Activated CD8-positive, alpha-beta memory T cell treated with anti-CD3 and anti-CD28 coated beads, Interleukin-2, amount 50 U/mL, for 4 hours (primary cell): ENCODE measurements at regions not wholly inside any gene's neighbourhood (a gene's known extent, or its start where the extent isn't known, plus 50 kb on each side); places are given as distances from the start of the nearest gene placed in this dataset.

Source experiments
- DNase-seq: peaks from one replicate; pipeline ENCODE4 v3.0.0-alpha.2; 2020

DNA sequence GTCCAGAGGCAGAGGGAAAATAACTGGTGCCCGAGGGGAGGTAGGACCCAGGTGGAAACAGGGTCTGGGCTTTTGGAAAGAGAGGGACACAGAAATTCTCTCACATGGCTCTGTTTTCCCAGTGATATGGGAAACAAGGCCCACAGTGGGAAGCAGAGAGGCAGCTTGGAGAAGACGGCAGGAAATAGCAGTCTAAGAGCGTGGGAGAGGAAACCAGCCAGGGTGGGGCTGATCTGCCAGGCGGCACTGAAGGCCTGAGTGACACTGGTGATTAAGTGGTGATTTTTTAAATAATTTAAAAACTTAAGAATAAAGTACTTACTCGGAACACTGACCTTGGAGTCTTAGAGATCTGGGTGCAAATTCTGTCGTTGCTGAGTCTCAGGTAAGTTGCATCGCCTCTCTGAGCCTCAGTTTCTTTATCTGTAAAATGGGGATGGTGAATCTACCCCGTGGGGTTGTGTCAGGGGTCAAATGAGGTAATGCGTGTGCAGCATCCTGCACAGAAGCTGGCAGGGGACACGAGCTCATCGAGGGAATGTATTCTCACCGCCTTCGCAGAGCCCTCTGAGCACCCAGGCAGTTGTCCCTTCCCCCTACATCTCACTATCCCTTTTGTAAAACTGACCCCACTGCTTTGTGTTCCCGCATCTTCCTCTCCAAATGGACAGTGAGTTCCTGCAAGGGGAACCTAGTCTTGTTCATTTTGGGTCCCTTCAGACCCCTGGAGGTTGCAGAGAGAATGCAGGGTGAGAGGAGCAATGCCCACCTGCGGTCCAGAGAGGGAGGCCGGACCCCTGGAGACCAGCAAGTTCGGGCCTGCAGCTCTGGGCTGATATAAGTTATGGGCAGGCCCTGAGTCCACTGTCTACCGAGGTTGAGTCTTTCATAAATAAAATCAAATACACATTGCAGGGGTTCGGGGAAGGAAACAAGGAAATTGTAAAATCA, 228.6 kb upstream of the PMEPA1 start:
- DNase-seq: no peak

DNA sequence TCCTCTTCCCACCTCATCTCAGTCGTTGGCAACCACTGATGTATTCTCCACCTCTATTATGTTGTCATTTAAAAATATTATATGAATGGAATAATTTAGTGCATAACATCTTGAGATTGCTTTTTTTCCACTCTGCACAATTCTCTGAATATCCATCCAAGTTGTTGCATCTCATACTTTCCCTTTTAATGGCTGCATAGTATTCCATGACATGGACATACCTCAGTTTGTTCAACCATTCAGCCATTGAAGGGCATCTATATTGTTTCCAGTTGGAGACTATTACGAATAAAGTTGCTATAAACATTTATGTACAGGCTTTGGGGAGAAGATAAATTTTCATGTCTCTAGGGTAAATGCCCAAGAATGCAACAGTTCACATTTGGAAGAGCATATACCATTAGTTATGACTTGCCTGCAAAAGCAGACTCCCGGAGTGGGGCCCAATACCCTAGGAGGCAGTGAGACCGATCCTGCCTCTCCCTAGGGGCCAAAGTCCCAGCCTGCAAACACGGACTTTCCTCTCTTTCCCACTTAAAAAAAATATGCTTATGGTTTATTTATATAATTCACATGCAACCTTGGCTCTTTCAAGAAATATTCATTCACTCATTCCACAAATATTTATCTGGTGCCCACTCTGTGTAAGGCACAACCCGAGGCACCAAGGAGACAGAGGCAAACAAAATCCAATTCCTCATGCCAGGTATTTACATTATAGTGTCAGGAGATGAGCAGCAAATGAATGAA, 227.0 kb upstream of the PMEPA1 start:
- DNase-seq: no peak

DNA sequence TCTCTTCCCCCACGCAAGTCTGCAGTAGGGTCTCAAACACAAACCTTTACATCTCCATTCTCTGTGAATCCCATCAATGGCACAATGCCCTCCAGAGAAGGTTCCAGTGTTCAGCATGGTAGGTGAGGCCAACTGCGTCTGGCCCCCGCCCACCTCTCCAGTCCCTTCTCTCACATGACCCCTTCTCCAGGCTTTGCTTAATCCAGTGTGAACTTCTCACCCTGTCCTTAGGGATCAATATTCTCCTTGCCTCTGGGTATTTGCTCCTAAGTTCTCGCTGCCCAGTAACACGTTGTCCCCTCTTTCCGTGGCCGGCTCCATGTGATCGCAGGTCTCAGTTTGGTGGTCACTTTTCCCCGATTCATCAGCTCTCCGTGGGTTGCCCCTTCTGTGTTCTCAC, 225.1 kb upstream of the PMEPA1 start:
- no peak for DNase-seq

DNA sequence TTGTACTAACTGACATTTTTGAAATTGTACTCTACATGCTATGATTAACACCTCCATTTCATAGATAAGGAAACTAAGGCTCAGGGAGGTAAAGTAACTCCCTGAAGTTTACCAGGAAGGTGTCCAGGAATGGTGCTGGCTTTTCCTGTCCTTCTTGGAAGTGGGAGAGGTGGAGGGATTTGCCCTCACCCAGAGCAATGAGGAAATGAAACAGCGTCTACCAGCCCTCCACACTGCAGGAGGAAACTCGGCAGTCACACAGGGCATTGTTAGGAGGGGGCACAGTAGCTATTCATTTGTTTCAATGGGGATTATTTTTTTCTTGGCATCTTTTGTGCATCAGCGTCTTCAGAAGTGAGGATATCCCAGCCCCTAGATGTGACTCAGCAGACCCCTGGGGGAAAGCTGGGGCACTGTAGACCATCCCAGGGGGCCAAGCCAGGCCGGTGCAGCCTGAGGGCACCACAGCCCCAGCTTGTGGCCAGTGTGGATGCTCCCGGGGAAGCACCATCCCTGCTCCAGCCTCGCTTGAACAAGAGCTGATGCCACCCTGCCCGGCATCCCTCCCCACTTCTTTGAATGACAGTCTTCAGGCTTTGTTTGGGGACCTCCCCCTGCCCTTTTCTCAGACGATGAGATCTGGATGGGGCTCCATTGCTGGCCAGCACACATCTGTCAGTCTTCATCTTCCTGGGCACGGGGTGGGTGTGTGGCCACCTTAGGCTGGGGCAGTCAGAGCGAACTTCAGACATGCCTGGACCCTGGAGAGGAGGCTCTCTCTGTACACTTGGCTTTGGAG, 224.4 kb upstream of the PMEPA1 start:
- no peak for DNase-seq

DNA sequence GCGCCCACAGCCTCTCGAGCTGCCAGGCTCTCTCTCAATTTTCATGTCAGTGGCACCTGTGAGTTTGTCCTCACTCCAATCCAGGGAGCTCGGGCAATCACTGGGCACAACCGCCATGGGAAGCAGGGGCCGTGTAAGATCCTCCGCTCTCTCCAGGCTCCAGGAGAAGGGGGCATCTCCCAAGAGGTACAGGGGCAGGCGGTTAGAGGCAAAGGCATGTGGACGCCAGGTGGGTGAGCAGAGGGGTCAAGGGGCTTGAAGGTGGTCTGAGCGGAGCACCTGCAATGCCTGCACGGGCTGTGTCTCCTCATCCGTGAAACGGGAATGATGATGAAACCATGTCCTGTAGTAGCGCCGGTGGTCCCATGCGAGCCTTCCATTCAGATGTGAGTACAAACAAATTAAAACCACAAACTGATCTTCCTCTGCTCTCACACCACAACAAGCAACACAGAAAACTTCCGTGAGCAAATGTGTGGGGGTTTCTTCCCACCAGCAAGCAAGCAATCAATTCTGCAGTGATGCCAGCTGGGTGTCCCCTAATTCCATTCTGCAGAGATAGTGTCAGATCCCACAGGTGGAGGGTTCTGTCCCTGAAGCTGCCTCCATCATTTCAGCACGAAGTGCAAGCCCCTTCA, 222.5 kb upstream of the PMEPA1 start:
- DNase-seq: no peak

DNA sequence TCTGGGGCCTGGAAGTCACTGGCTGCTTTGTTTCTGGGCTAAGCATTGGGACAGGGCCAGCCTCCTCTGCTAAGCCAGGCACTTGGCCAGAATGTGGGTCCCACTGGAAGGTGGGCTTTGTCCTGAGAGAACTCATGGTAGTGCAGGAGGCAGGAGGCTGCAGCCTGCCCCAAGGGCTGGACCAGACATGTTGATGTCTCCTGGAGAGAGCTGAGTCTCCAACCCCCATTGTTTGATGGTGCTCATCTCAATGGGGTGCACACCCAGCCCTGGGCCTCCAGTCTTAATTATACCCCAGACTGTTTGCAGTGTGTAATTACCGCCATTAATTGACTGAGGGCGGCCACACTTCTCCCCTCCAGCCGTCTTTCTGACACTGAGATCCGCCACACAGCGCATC, 220.5 kb upstream of the PMEPA1 start:
- no peak for DNase-seq

DNA sequence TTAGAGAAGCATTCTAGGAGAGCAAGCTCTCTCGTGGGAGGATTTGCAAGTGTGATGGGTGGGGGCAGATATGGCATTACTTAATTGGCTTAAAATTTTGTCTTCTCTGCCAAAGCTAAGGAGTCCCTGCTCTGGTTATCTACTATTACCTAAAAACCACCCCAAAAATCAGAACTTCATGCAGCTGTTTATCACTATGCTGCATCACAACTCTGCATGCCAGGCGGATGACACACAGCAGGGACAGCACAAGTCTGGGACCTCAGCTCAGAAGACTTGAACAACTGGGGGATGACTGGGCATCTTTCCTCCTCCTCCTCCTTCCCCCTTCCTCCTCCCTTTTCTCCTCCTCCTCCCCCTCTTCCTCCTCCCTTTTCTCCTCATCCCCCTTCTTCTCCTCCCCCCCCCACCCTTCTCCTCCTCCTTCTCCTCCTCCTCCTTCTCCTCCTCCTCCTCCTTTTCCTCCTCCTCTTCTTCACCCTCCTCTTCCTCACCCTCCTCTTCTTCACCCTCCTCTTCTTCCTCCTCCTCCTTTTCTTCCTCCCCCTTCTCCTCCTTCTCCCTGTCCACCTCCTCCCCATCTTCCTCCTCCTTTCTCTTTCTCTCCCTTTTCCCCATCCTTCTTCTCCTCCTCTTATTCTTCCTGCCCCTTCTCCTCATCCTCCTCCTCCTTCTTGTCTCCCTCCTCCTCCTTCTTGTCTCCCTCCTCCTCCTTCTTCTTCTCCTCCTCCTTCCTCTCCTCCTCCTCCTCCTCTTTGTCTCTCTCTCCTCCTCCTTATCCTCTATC, 218.6 kb upstream of the PMEPA1 start:
- no peak for DNase-seq

DNA sequence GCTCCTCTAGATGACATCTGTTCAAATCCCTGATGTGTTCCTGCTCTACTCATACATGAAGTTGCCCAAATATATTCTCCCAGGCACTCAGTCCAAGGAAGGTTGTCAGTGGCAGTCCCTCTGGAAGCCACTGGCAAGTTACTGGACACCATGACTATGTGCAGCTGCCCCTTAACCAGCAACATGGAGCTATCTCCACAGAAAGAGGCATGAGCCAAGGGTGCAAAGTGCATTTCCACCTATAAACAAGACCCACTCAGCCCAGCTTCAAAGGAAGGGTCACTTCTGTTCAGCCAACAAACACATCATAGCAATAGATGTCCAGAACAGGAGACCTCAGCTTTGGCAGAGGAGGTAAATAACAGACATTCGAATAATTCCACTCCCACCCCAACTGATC, 217.6 kb upstream of the PMEPA1 start:
- DNase-seq: no peak

DNA sequence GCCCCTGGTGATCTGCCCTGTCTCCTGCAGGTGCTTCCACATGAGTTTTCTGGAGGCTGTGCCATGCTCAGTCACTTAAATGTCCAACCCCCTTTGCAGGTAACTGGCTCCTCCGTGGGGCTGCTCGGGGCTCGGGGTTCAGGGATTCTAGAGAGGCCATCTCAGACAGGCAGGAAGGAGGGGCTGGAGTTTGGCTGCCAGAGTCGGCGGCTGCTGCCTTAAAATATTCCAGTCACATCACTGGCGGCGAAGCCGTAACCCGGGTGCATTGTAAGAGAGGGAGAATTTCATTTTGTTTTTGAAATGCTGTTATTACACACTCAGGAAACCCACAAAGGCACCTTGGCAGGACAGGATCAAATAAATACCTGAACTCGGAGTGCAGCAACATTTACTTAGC, 212.9 kb upstream of the PMEPA1 start:
- no peak for DNase-seq

DNA sequence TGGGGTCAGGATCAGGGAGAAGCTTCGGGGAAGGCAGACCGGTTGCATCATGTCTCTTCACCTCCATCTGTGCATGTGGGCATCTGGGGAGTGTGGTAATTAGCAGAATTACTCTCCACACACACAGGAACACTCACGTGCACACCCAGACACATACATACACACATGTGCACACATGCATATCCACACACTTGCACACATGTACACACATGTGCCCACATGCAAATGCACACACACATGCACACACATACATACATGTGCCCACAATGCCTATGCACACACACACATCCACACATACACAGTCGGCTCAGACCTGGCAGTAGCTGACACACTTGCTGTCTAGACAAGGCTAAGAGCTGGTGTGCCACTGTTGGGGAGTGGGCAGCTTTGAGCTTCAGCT, 212.3 kb upstream of the PMEPA1 start:
- no peak for DNase-seq

DNA sequence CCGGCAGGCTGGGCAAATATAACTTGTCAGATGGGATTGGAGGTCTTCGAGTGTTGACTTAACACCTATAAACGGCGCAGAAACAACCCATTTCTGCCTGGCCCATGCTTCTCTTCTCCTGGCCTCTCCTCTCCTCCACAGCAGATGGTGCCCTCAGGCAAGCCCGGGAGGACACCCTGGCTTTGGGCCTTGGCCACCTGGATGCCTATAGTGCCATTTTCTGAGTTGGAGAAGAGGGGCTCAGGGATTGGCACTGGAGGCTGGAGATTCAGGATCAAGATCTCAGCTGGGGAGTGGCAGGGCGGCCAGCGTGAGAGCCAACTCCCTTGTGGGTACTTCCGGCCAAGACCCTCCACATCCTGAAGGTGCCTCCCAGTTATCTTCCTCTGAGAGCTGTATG, 211.9 kb upstream of the PMEPA1 start:
- DNase-seq: no peak

DNA sequence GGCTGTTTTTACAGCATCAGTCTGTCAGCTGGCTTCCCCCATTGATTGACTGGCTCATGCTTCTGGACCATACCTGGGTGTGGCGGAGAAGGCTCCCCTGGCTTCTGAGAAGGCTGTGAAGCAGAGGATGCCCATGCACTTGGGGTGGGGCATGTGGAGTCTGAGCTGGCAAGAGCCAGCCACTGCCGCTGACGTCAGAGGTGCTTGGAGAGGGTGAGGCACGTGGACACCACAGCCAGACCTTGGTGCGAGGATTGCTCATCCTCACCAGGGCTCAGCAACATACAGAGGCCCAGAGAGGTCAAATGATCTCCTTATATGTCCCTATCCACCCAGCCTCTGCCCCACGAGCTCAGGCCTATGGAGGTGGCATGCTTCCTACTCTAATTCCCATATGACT, 211.2 kb upstream of the PMEPA1 start:
- no peak for DNase-seq

DNA sequence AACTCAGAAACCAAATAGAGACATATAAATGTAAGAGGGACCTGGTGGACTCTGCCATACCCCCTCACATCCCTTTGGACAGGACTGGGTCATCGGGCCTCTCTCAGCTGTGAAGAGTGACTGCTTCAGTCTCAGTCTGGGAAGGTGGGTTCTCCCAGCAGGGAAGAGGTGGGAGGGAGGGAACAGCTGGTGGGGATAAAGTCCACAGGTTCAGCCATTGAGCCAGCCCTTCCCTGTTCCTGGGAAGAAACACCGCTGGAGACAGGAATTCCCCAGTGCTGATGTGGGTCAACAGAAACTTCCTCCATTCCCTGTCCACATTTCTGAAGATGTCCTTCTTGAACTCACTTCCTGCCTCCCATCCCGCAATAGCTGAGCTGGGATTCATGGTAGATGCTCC, 209.2 kb upstream of the PMEPA1 start:
- DNase-seq: no peak

DNA sequence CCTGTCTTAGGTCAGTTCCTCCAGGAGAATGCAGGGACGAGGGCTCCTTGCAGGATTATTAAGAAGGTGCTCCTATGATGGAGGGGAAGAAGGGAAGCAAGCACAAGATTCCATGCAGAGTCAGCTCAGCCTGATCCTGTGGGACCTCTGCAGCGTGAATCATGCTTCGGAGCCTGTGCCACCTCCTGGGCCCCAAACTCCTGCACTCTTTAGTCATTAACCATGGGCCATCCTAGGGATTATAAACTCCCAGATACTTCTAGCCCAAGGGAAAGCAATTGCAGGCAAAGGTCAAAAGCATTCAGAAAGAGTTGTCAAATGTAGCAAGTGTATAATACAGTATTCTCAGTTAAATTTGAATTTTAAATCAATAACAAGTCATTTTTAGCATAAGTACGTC, 208.7 kb upstream of the PMEPA1 start:
- no peak for DNase-seq

DNA sequence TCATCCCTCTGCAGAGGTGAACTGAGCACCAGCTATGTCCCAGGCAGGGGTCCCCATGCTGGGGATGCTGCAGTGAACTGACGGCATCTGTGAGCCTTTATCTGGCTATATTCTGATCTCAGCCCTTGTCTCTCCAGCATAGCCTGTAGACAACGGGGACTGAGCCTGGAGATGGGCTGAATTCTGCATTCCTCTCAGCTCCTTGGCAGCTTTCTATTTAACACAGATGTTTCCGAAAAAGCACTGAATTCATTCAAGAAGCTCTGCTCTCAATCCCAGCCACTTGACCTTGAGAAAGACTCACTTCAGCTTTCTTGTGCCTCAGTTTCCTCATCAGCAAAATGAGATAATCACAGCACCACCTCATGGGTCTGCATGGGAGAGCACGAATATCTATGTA, 204.4 kb upstream of the PMEPA1 start:
- no peak for DNase-seq

DNA sequence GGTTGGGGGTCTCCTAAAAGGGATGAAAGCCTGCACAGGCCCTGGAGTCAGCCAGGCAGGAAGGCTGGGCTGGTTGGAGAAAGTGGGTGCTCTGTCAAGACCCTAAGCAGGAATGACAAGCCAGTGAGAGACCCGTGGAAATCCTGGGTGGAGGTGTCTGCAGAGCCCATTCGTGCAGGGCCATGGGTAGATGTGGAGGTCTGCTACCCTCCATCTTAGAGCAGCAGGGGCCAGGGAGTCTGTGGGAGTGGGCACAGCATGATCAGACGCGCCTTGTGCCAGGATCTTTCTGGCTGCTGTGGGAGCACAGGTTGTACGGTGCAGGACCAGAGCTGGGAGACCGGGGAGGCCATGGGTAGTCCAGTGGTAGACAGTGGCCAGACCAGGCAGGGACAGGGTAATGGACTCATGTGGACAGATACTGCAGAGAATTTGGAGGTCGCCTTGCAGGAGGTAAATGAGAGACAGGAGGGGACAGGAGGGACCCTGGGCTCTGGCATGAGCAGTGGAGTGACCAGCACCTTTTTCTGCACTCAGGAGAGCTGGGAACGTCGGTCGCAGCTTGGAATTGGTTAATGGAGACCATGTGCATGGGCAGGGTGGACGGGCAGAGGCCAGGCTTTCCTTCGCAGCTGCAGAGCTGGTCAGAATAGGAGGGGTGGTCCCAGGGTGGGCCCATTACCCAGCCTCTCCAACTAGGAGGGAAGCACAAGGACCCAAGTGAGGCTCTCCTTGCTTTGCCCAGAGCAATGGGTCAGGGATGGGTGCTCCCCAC, 203.5 kb upstream of the PMEPA1 start:
- no peak for DNase-seq

DNA sequence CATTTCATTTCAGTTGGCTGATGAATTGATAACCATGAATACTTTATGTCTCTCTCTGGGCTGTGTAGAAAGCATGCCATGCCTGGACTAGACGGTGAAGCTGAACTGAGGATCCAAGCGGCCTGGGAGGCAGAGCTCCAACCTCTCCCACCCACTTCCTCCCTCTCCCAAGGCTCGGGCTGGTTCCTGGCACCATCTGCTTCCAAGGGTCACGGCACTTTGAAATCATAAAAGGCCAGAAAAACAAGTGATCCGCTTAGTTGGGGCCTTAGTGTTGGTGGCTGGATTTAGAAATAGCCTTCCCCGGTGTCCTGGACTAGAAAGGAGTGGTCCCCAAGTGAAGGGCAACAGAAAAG, 202.4 kb upstream of the PMEPA1 start:
- DNase-seq: no peak

DNA sequence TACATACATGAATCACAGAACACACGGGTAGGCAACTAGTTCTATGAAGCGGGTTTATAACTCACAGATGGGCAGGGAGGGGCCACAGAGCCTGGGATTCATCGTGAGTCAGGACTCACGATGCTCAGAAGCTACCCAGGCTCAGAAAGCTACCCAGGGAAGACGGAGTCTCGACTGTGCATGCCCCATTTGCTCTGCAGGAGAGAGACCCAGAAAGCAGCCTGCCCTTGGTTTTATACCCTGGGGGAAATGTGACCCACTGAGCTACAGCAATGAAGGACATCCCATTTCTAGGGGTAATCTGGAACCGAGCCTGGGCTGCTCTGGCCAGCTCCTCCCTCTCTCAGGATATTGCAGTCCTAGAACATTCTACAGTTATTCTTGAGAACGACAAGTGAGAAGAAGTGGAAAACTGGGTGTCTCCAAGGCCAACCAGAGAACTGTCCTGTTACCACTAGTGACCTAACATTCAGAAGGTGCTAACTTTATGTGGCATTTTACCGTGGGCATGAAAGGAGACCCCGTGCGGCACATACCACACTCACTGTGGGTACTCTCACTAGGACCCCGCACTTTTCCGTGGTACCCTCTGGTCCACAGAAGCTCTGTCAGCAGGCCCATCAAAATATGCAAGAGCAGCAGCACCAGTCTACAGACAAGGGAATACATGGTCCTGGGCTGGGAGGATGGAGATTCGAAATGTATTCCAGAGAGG, 201.9 kb upstream of the PMEPA1 start:
- DNase-seq: no peak

DNA sequence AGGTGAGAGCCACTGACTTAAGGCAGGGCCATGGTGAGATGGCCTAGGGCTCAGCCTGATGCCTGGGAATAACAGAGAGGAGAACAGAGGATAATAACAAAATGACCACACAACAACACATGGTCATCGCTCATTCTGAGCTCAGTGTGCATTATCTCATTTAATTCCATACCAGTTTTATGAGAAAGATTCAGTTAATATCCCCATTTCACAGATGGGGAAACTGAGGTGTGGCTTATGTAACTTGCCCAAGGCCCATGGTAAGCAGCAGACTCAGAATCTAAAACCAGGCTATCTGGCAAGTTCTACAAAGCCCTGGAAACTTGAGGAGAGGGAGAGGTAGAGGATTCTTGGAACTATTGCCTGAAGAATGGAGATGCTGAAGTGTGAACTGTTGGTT, 200.9 kb upstream of the PMEPA1 start:
- DNase-seq: no peak

DNA sequence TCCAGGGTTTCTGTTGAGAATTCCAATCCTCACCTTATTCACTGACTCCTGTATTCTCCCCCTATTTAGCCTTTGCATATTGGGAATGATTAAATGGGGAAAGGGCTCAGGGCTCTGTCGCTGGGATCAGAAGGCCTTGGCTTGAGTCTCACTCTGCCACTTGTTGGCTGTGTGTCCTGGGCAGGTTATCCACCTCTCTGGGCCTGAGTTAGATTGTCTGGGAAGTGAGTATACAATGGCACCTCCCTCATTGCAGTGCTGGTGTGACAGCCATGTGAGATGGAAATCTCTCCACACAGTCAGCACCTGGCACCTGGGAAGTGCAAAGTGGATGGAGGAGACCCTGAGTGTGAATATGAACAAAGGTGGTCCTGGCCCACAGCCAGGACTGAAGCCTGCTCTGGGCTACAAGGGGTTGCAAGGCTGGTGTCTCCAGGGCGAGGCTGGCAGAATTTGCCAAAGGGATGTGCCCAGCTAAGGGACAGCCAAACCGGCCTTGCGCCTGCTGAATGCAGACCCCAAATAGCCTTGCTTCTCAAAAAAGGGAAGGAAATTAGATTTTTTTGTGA, 200.0 kb upstream of the PMEPA1 start:
- DNase-seq: no peak
